Suprapubic skin (tissue), 3 donors: ENCODE measurements at regions not wholly inside any gene's neighbourhood (a gene's known extent, or its start where the extent isn't known, plus 50 kb on each side); places are given as distances from the start of the nearest gene placed in this dataset.

Source experiments
- CTCF ChIP-seq, 2 donors: fragments of 200-600 bp in 1 of 2; fragments of 450-650 bp in 1 of 2; sonication (generic) in 1 of 2; IDR thresholded peaks; one replicate each; pipeline ENCODE4 v1.5.1; 2016 to 2019; ENCODE audit warnings: antibody characterized with exemption in 2 of 2, mild to moderate bottlenecking in 1 of 2, moderate library complexity in 1 of 2
- POLR2AphosphoS5 ChIP-seq, 3 donors: sonication (generic); formaldehyde crosslinking; IDR thresholded peaks; one replicate each; pipeline ENCODE4 v1.6.1; 2017; ENCODE audit warnings: antibody characterized with exemption in 3 of 3

GRCh38 chr14:61894452-61895077, 132.3 kb downstream of the SNAPC1 start:
- TF ChIP-seq CTCF (IDR thresholded peaks at IDR 0.05) (peak in 1 of 2 donors; percentile 27), POLR2AphosphoS5 (IDR thresholded peaks at IDR 0.05) (no peak)
